Activated CD8-positive, alpha-beta T cell treated with anti-CD3 and anti-CD28 coated beads for 36 hours (primary cell): ENCODE measurements at regions not wholly inside any gene's neighbourhood (a gene's known extent, or its start where the extent isn't known, plus 50 kb on each side); places are given as distances from the start of the nearest gene placed in this dataset.
"Not testable (repeated sequence)": the region's sequence is repeated elsewhere in the genome, so short reads cannot be mapped to it uniquely, and the experiment has no call there.

Experiments used
- ATAC-seq: fragments of 200-7000 bp; cut with Tn5 transposase; one replicate; pipeline ENCODE4 v1.10.0; 2021; ENCODE audit warnings: mild to moderate bottlenecking, moderate library complexity
- CTCF ChIA-PET: fragments of 350-600 bp; sonication (Branson Sonifier 250); formaldehyde crosslinking; loops from one replicate; lab custom pipeline; 2021; ENCODE audit warnings: antibody characterized with exemption; lab: Charles Lee
- POLR2A ChIA-PET: fragments of 350-600 bp; sonication (Branson Sonifier 250); formaldehyde crosslinking; loops from one replicate; lab custom pipeline; 2021; ENCODE audit warnings: antibody characterized with exemption; lab: Charles Lee
- DNase-seq: peaks from one replicate; pipeline ENCODE4 v3.0.0-alpha.2; 2020
- H3K27ac Mint-ChIP-seq: one replicate; pipeline ENCODE4 v1.8.0; 2021; ENCODE audit warnings: mild to moderate bottlenecking, mixed read lengths
- H3K27me3 Mint-ChIP-seq: one replicate; pipeline ENCODE4 v1.8.0; 2021; ENCODE audit warnings: mixed read lengths
- H3K36me3 Mint-ChIP-seq: one replicate; pipeline ENCODE4 v1.8.0; 2021; ENCODE audit warnings: low read depth, mixed read lengths
- H3K4me1 Mint-ChIP-seq: one replicate; pipeline ENCODE4 v1.8.0; 2021; ENCODE audit warnings: low read depth, mixed read lengths
- H3K4me3 Mint-ChIP-seq: one replicate; pipeline ENCODE4 v1.8.0; 2021; ENCODE audit warnings: mild to moderate bottlenecking, moderate library complexity, mixed read lengths
- H3K9me3 Mint-ChIP-seq: one replicate; pipeline ENCODE4 v1.8.0; 2021; ENCODE audit warnings: mixed read lengths
- CTCF ChIP-seq: fragments of 200-600 bp; IDR thresholded peaks from one replicate; pipeline ENCODE4 v1.8.0; 2022; ENCODE audit warnings: antibody characterized with exemption, mild to moderate bottlenecking
- intact Hi-C: fragments of 100-400 bp; cut with micrococcal nuclease; formaldehyde crosslinking; loops from one replicate; pipeline ENCODE4 v1.10.0; 2022

GRCh38 chr20:10114598-10114997 is 79.8 kb downstream of the ANKEF1 start:
- Mint-ChIP-seq H3K4me1 (peaks cover 4% of the 10 kb centered on the region), H3K36me3 (no peaks in the 10 kb centered on the region), H3K27me3 (peaks cover 5% of the 10 kb centered on the region), H3K9me3 (no peaks in the 10 kb centered on the region), H3K27ac (no peak overlapping the region), H3K4me3 (no peak overlapping the region)
- TF ChIP-seq CTCF: no peak
- DNase-seq (no peak), ATAC-seq (no peak)
- CTCF ChIA-PET: interaction anchor here (1.4 kb wide), 2 partner anchors 24 to 136 kb away, joined by 4 to 6 read pairs; no protein-coding TSS in a partner anchor
- intact Hi-C loops: no loop called here
- POLR2A ChIA-PET: no interaction called here

- intact Hi-C loops: no loop called here
- DNase-seq: no peak
- H3K4me3 Mint-ChIP-seq: no peak overlapping the region
- ChIA-PET CTCF (interaction anchor here (1.4 kb wide), 2 partner anchors 24 to 137 kb away, joined by 4 to 6 read pairs; no protein-coding TSS in a partner anchor), POLR2A (no interaction called here)
- no peaks in the 10 kb centered on the region for H3K36me3 Mint-ChIP-seq
- TF ChIP-seq CTCF: no peak
- no peak for ATAC-seq
- no peaks in the 10 kb centered on the region for H3K9me3 Mint-ChIP-seq
- H3K27me3 Mint-ChIP-seq: peaks cover 5% of the 10 kb centered on the region
- H3K4me1 Mint-ChIP-seq: peaks cover 4% of the 10 kb centered on the region
- H3K27ac Mint-ChIP-seq: no peak overlapping the region
Measured at GRCh38 chr20:10115021-10115420, 80.2 kb downstream of the ANKEF1 start.

GRCh38 chr20:10119336-10119735 is 84.5 kb downstream of the ANKEF1 start:
- intact Hi-C loops: no loop called here

GRCh38 chr20:10124883-10125282 is 90.1 kb downstream of the ANKEF1 start:
- H3K4me3 Mint-ChIP-seq, CTCF ChIA-PET, ATAC-seq: not testable (repeated sequence)

More at GRCh38 chr20:10119336-10119735, 84.5 kb downstream of the ANKEF1 start:
- POLR2A ChIA-PET: no interaction called here
- CTCF ChIA-PET: no interaction called here
- Mint-ChIP-seq H3K4me3 (no peak overlapping the region), H3K4me1 (peaks cover 4% of the 10 kb centered on the region), H3K9me3 (peaks cover 10% of the 10 kb centered on the region), H3K27me3 (peaks cover 5% of the 10 kb centered on the region), H3K27ac (no peak overlapping the region), H3K36me3 (no peaks in the 10 kb centered on the region)
- ATAC-seq (no peak), DNase-seq (no peak)
- no peak for TF ChIP-seq CTCF

GRCh38 chr20:10125757-10126156 is 91.0 kb downstream of the ANKEF1 start:
- DNase-seq (no peak), ATAC-seq (no peak)
- POLR2A ChIA-PET: no interaction called here
- Mint-ChIP-seq H3K27ac (no peak overlapping the region), H3K36me3 (peaks cover 3% of the 10 kb centered on the region), H3K4me3 (no peak overlapping the region), H3K4me1 (no peaks in the 10 kb centered on the region), H3K9me3 (peaks cover 23% of the 10 kb centered on the region), H3K27me3 (no peaks in the 10 kb centered on the region)
- no peak for TF ChIP-seq CTCF
- CTCF ChIA-PET: no interaction called here
- intact Hi-C loops: no loop called here

More at GRCh38 chr20:10124883-10125282, 90.1 kb downstream of the ANKEF1 start:
- H3K36me3 Mint-ChIP-seq, H3K27ac Mint-ChIP-seq, POLR2A ChIA-PET, intact Hi-C loops, H3K4me1 Mint-ChIP-seq, H3K27me3 Mint-ChIP-seq, DNase-seq: not testable (repeated sequence)
- peaks cover 23% of the 10 kb centered on the region for H3K9me3 Mint-ChIP-seq
